Choroid plexus epithelial cell (primary cell): ENCODE measurements at regions not wholly inside any gene's neighbourhood (a gene's known extent, or its start where the extent isn't known, plus 50 kb on each side); places are given as distances from the start of the nearest gene placed in this dataset.

Experiments used
- DNase-seq: peaks from one replicate; pipeline ENCODE4 v3.0.0-alpha.2; 2010; ENCODE audit warnings: low read depth
- H3K4me3 ChIP-seq: 2 replicates; pipeline ENCODE4 v1.5.1; 2011; ENCODE audit warnings: low read depth, mild to moderate bottlenecking, control low read depth, low read length, moderate library complexity
- TF ChIP-seq, protein P1 (sequence below): conservative IDR thresholded peaks from 2 replicates; pipeline ENCODE4 v1.5.1; 2011; ENCODE audit warnings: low read depth, mild to moderate bottlenecking, control low read depth, inconsistent platforms, low read length, moderate library complexity

GRCh38 chr7:22027475-22027874, 81.8 kb upstream of the CDCA7L start:
- H3K4me3 ChIP-seq = no peak overlapping the region
- DNase-seq = no peak
- TF ChIP-seq, protein P1, sequence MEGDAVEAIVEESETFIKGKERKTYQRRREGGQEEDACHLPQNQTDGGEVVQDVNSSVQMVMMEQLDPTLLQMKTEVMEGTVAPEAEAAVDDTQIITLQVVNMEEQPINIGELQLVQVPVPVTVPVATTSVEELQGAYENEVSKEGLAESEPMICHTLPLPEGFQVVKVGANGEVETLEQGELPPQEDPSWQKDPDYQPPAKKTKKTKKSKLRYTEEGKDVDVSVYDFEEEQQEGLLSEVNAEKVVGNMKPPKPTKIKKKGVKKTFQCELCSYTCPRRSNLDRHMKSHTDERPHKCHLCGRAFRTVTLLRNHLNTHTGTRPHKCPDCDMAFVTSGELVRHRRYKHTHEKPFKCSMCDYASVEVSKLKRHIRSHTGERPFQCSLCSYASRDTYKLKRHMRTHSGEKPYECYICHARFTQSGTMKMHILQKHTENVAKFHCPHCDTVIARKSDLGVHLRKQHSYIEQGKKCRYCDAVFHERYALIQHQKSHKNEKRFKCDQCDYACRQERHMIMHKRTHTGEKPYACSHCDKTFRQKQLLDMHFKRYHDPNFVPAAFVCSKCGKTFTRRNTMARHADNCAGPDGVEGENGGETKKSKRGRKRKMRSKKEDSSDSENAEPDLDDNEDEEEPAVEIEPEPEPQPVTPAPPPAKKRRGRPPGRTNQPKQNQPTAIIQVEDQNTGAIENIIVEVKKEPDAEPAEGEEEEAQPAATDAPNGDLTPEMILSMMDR = no peak

DNA sequence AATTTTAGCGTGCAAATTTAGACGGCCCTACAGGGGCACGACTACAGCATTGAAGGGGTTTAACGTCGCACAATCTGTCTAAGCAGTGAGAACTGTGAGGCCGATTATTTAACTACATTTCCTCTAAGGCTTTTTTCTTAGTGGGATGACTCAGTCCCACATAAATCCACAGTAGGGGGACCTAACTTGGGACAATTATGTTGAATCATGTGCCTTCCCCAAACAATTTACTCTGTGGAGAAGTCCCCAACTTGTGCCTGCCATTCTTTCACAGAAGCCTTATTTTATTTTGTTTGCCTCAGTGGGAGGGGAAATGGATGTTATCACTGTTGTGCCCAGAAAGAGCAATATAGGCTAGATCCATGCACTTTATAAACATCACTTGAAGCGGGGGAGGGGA, 80.3 kb upstream of the CDCA7L start:
- TF ChIP-seq, protein P1 = no peak
- no peak for DNase-seq

DNA sequence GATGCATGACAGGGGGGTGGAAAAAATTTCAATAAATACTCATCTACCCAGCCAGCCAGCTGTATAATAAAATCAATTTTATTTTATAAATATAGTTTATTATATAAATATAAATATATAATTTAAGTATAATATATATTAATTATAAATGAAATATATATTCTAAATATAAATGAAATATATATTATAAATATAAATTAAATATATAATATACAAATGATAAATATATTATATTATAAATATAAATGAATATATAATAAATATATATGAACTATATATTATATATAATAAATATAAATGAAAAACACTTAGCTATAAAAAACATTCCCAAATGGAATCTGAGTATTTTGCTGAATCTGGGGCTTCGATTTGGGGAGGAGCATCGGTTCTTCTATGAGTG, 79.4 kb upstream of the CDCA7L start:
- no peak overlapping the region for H3K4me3 ChIP-seq
- TF ChIP-seq, protein P1 = no peak
- no peak for DNase-seq

More for the DNA sequence above, 80.3 kb upstream of the CDCA7L start:
- no peak overlapping the region for H3K4me3 ChIP-seq

- TF ChIP-seq, protein P1 = no peak
- H3K4me3 ChIP-seq = no peak overlapping the region
- DNase-seq = no peak
Measured at GRCh38 chr7:22019931-22020330, 74.2 kb upstream of the CDCA7L start.

DNA sequence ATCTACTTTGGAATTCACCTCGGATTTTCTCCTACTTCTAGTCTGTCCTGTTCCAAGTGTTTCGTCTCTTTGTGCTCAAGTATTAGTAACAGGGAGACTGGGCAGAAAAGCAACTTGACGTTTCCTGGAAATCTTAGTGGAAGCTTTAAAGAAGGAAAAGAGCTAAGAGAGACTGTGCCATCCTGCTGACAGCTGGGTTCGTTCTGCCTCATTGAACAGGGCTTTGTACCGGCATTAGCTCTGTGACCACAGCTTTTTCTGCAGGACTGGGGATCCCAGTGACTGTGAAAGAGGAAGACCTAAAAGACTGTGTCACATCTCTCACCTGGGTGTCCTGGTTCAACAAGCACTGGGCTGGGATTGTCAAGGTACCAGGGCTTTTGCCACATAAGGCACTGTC, 70.8 kb upstream of the CDCA7L start:
- TF ChIP-seq, protein P1 = no peak
- DNase-seq = no peak
- no peak overlapping the region for H3K4me3 ChIP-seq

DNA sequence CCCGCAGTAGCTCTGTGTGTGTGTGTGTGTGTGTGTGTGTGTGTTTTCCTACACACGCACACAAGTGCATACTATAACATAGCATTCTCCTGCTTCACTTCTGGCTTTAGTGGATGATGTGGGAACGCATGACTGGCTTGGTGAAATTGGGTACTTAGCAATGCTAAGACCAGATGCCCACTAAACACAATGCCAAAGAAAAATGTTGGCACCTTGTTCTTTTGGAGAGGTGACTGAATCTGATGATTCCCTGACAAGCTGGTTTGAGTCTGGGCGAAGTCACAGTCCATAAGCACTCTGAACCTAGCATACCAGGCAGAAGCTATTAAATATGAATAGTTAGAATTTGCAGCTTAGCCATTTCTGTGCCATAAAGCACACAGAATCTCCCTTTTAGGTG, 68.0 kb upstream of the CDCA7L start:
- DNase-seq = no peak
- TF ChIP-seq, protein P1 = no peak
- H3K4me3 ChIP-seq = no peak overlapping the region

- H3K4me3 ChIP-seq = no peak overlapping the region
- TF ChIP-seq, protein P1 = no peak
- no peak for DNase-seq
Measured at GRCh38 chr7:22008683-22009082, 63.0 kb upstream of the CDCA7L start.
